ENCODE measurements at regions not wholly inside any gene's neighbourhood (a gene's known extent, or its start where the extent isn't known, plus 50 kb on each side); places are given as distances from the start of the nearest gene placed in this dataset.

- DNase-seq (ENCODE audit: low read depth, low spot score) = no peak
- H3K4me3 ChIP-seq (ENCODE audit: low read depth, low read length) = no peak overlapping the region
- in situ Hi-C loops (cut with HindIII; ENCODE audit: low sequenced_read_pairs) = no loop called here
- TF ChIP-seq CTCF (IDR thresholded peaks at IDR 0.05; ENCODE audit: low read depth, low read length) = no peak
These were observed 433.3 kb upstream of the SPHKAP start for GRCh38 chr2:228614741-228615140.

GRCh38 chr2:228613133-228613850, 431.8 kb upstream of the SPHKAP start:
- no peak overlapping the region for H3K4me3 ChIP-seq (ENCODE audit: low read depth, low read length)
- in situ Hi-C loops (cut with HindIII; ENCODE audit: low sequenced_read_pairs) = no loop called here
- TF ChIP-seq CTCF (IDR thresholded peaks at IDR 0.05; ENCODE audit: low read depth, low read length) = no peak
- peak; percentile 82 for DNase-seq (ENCODE audit: low read depth, low spot score)

- TF ChIP-seq CTCF (IDR thresholded peaks at IDR 0.05; ENCODE audit: low read depth, low read length) = no peak
- in situ Hi-C loops (cut with HindIII; ENCODE audit: low sequenced_read_pairs) = no loop called here
- no peak for DNase-seq (ENCODE audit: low read depth, low spot score)
- H3K4me3 ChIP-seq (ENCODE audit: low read depth, low read length) = no peak overlapping the region
These were observed 429.7 kb upstream of the SPHKAP start for GRCh38 chr2:228611171-228611570.

GRCh38 chr2:228602288-228602687, 420.8 kb upstream of the SPHKAP start:
- TF ChIP-seq CTCF (IDR thresholded peaks at IDR 0.05; ENCODE audit: low read depth, low read length) = no peak
- no peak overlapping the region for H3K4me3 ChIP-seq (ENCODE audit: low read depth, low read length)
- no peak for DNase-seq (ENCODE audit: low read depth, low spot score)
- in situ Hi-C loops (cut with HindIII; ENCODE audit: low sequenced_read_pairs) = no loop called here

GRCh38 chr2:228600265-228600664, 418.8 kb upstream of the SPHKAP start:
- DNase-seq (ENCODE audit: low read depth, low spot score) = peak; percentile 79
- no peak for TF ChIP-seq CTCF (IDR thresholded peaks at IDR 0.05; ENCODE audit: low read depth, low read length)
- in situ Hi-C loops (cut with HindIII; ENCODE audit: low sequenced_read_pairs) = no loop called here
- no peak overlapping the region for H3K4me3 ChIP-seq (ENCODE audit: low read depth, low read length)

- TF ChIP-seq CTCF (IDR thresholded peaks at IDR 0.05; ENCODE audit: low read depth, low read length) = no peak
- no peak overlapping the region for H3K4me3 ChIP-seq (ENCODE audit: low read depth, low read length)
- in situ Hi-C loops (cut with HindIII; ENCODE audit: low sequenced_read_pairs) = no loop called here
- no peak for DNase-seq (ENCODE audit: low read depth, low spot score)
These were observed 418.3 kb upstream of the SPHKAP start for GRCh38 chr2:228599781-228600180.
